ENCODE measurements at regions not wholly inside any gene's neighbourhood (a gene's known extent, or its start where the extent isn't known, plus 50 kb on each side); places are given as distances from the start of the nearest gene placed in this dataset.

GRCh38 chr12:41888285-41888684, 256.4 kb downstream of the GXYLT1 start:
- DNase-seq (ENCODE audit: low read depth), result no peak
- TF ChIP-seq CTCF (IDR thresholded peaks at IDR 0.05; ENCODE audit: low read depth, low read length, missing control alignments), result no peak
- no peak overlapping the region for H3K4me3 ChIP-seq (ENCODE audit: low read depth, low read length)

- no peak for TF ChIP-seq CTCF (IDR thresholded peaks at IDR 0.05; ENCODE audit: low read depth, low read length, missing control alignments)
- H3K4me3 ChIP-seq (ENCODE audit: low read depth, low read length), result no peak overlapping the region
- DNase-seq (ENCODE audit: low read depth), result no peak
Observed at GRCh38 chr12:41881891-41882805, 262.5 kb downstream of the GXYLT1 start.

- DNase-seq (ENCODE audit: low read depth), result no peak
- no peak for TF ChIP-seq CTCF (IDR thresholded peaks at IDR 0.05; ENCODE audit: low read depth, low read length, missing control alignments)
- H3K4me3 ChIP-seq (ENCODE audit: low read depth, low read length), result no peak overlapping the region
Observed at GRCh38 chr12:41869432-41869831, 275.2 kb downstream of the GXYLT1 start.

- H3K4me3 ChIP-seq (ENCODE audit: low read depth, low read length), result no peak overlapping the region
- TF ChIP-seq CTCF (IDR thresholded peaks at IDR 0.05; ENCODE audit: low read depth, low read length, missing control alignments), result no peak
- DNase-seq (ENCODE audit: low read depth), result no peak
Observed at GRCh38 chr12:41866878-41867430, 277.7 kb downstream of the GXYLT1 start.

GRCh38 chr12:41856228-41856627, 288.4 kb downstream of the GXYLT1 start:
- no peak for DNase-seq (ENCODE audit: low read depth)
- no peak for TF ChIP-seq CTCF (IDR thresholded peaks at IDR 0.05; ENCODE audit: low read depth, low read length, missing control alignments)
- no peak overlapping the region for H3K4me3 ChIP-seq (ENCODE audit: low read depth, low read length)

- no peak for DNase-seq (ENCODE audit: low read depth)
- no peak overlapping the region for H3K4me3 ChIP-seq (ENCODE audit: low read depth, low read length)
- TF ChIP-seq CTCF (IDR thresholded peaks at IDR 0.05; ENCODE audit: low read depth, low read length, missing control alignments), result no peak
Observed at GRCh38 chr12:41850046-41850445, 294.6 kb downstream of the GXYLT1 start.
